Body of pancreas (tissue), 4 donors: ENCODE measurements at regions not wholly inside any gene's neighbourhood (a gene's known extent, or its start where the extent isn't known, plus 50 kb on each side); places are given as distances from the start of the nearest gene placed in this dataset.

Experiments used
- POLR2A ChIP-seq, 3 donors: fragments of 450-650 bp; IDR thresholded peaks; one replicate each; pipeline ENCODE4 v1.6.1; 2016; ENCODE audit warnings: antibody characterized with exemption in 3 of 3, mild to moderate bottlenecking in 2 of 3
- TF ChIP-seq, protein P1 (sequence below), 7 experiments: fragments of 450-650 bp in 4 of 7; fragments of 200-600 bp in 3 of 7; sonication (generic) in 3 of 7; IDR thresholded peaks; one replicate each; pipeline ENCODE4 v1.5.1; 2016 to 2019; ENCODE audit warnings: antibody characterized with exemption in 7 of 7

DNA sequence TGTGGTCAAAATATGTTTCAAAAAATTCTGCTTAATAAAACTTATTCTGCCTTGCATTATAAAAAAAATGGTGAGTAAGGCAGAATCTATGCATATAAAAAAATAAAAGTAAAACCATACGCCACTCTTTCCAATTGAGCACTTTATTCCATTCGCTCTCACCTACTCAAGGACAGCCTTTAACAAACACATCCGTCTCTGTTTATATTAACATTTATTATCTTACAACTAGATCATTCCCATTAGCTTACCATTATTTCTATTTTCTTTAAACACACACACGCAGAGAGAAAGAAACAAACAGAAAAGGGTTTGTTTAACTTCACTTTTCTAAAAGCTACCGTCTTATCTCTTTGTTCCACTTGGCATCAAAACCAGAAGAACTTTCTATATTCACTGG lies 598.9 kb upstream of the CHRM3 start:
- TF ChIP-seq, protein P1, sequence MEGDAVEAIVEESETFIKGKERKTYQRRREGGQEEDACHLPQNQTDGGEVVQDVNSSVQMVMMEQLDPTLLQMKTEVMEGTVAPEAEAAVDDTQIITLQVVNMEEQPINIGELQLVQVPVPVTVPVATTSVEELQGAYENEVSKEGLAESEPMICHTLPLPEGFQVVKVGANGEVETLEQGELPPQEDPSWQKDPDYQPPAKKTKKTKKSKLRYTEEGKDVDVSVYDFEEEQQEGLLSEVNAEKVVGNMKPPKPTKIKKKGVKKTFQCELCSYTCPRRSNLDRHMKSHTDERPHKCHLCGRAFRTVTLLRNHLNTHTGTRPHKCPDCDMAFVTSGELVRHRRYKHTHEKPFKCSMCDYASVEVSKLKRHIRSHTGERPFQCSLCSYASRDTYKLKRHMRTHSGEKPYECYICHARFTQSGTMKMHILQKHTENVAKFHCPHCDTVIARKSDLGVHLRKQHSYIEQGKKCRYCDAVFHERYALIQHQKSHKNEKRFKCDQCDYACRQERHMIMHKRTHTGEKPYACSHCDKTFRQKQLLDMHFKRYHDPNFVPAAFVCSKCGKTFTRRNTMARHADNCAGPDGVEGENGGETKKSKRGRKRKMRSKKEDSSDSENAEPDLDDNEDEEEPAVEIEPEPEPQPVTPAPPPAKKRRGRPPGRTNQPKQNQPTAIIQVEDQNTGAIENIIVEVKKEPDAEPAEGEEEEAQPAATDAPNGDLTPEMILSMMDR (IDR thresholded peaks at IDR 0.05): no peak
- TF ChIP-seq POLR2A (IDR thresholded peaks at IDR 0.05): no peak
